ENCODE measurements at regions not wholly inside any gene's neighbourhood (a gene's known extent, or its start where the extent isn't known, plus 50 kb on each side); places are given as distances from the start of the nearest gene placed in this dataset.
"Not testable (repeated sequence)": the region's sequence is repeated elsewhere in the genome, so short reads cannot be mapped to it uniquely, and the experiment has no call there.

DNA sequence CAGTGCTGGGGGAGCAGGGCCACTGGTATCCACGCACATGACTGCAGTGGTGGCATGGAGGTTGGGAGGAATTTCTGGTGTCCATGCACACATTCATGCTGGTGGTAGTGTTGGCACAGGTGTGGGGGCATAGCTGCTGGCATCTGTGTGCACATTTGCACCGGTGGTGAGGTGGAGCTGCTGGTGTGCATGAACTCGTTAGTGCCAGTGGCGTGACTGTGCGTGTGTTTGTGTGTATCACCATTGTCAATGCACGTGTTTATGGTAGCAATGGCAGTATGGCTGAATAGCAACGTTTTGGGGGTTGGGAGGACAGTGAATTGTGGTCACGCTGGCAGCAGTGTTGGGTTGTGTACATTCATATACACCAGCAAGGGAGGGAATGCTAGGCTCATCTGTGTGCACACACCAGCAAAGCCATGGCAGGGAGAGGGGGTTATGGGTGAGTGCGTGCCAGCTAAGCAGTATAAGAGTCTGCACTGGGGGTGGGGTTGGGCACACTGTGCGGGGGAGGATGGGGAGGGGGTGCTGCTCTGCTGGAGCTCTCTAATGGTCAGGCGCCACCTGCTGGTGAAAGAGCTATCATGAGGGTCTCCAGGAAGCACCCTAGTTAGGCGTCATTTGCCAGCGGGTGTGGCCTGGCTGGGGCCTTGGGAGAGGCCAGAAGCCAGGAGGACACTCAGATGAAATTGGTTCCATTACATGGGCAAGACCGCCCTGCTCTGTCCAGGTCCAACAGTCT is 626.1 kb upstream of the ID4 start:
- no peak overlapping the region for H3K4me3 ChIP-seq (ENCODE audit: low read depth, low read length)

DNA sequence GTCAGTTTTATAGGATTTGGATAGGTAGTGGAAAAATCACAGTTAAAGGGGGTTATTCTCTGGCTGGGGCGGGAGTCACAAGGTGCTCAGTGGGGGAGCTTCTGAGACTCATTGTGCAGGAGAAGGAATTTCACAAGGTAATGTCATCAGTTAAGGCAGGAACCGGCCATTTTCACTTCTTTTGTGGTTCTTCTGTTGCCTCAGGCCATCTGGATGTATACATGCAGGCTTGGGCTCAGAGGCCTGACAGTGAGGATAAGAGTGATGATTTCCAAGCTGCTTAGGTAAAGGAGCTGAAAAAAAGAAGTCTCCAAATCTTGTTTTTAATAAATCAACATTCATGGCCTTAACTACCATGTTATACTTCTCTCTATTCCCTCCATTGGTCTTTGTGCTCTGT is 622.9 kb upstream of the ID4 start:
- no peak overlapping the region for H3K4me3 ChIP-seq (ENCODE audit: low read depth, low read length)

DNA sequence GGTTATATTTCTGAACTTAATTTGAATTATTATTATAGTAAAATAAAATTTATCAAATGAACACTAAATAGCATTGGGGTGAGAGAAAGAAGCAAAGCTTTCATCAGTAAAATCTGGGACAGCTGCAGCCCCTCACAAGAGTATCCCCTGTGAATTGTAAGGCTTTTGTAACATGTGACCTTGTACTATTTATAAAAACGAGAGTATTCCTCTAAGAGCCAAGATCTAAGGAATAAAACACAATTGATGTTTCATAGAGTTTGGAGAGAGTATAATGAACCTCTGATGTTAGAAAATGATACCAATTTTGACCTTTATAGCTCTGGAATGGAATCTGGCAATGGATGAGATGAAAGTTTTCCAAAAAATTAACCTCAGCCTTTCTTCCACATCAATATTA is 617.2 kb upstream of the ID4 start:
- no peak overlapping the region for H3K4me3 ChIP-seq (ENCODE audit: low read depth, low read length)

DNA sequence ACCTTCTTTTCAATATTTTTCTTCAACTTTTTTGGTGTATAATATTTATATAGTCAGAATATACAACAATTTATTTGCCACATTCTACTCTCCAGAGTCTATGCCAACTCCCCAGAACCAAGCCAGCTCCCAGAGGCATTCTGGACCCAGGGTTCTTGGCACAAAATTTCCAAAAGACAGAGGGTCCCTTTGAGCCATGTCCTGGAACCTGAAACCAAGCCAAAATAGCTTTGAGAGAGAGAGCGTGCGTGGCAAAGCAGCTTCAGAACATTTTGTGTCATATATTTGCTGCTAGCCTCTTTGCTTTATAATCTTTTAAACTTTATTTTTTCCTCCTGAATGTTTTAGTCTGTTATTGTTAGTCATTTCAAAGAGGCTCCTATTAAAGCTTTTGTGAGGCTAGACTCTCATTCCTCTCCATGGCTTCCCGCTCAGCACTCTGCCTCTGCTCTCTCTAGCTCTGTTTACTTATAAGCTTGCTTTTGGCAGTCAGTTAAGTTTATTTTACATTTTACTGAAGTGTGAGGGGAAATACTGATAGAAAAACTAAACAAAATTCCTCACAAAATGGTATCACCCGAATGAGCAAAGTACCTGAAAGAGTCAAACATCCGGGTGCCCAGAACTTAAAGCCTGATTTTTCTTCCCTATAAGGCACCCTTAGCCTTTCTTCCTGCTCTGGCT is 605.1 kb upstream of the ID4 start:
- no peak overlapping the region for H3K4me3 ChIP-seq (ENCODE audit: low read depth, low read length)

DNA sequence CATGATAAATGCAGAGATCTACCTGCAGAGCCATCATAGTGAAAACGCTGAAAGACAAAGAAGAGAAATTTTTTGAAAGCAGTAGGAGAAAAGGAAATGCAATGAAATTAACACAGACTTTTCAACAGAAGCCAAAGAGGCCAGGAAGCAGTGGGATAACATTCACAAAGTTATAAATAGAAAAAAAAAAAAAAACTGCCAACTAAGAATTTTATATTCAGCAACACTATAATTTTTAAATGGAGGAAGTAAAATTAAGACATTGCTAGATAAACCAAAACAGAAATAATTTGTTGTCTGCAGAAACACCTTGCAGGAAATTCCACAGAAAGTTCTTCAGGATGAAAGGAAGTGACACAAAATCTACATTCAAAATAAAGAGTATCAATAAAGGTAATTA is 591.5 kb upstream of the ID4 start:
- no peak overlapping the region for H3K4me3 ChIP-seq (ENCODE audit: low read depth, low read length)

DNA sequence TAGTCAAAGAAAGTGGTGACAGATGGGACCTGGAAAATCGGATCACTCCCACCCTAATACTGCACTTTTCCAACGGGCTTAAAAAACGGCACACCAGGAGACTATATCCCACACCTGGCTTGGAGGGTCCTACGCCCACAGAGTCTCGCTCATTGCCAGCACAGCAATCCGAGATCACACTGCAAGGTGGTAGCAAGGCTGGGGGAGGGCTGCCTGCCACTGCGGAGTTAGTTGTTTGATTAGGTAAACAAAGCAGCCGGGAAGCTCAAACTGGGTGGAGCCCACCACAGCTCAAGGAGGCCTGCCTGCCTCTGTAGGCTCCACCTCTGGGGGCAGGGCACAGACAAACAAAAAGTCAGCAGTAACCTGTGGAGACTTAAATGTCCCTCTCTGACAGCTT is 590.0 kb upstream of the ID4 start:
- not testable (repeated sequence) for H3K4me3 ChIP-seq (ENCODE audit: low read depth, low read length)

DNA sequence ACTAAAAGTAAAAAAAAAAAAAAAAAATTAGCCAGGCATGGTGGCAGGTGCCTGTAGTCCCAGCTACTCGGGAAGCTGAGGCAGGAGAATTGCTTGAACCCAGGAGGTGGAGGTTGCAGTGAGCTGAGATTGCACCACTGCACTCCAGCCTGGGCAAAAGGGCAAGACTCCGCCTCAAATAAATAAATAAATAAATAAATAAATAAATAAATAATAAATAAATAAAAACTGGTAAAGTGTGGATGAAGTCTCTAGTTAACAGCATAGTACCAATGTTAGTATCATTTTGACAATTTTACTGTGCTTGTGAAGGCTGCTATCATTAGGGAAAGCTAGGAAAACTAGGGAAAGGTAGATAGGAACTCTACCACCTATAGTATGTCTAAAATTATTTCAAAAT is 581.0 kb upstream of the ID4 start:
- H3K4me3 ChIP-seq (ENCODE audit: low read depth, low read length), result not testable (repeated sequence)

DNA sequence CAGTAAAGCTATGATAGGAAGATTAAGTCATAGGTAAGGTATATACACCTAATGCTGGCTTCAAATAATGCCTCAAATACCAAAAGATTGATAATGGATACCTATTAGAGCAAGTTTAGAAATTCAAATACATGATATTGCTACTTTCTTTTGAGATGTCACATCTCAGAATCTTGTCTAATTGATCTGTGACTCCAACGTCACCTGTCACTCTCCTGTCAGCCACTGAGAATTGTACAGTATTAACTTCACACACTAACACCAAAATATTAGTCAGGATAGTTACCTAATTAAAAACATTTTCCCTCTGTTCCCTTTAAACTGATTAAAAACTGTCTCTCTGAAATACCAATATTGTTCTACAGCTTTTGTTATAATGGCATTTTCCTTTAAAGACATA is 575.5 kb upstream of the ID4 start:
- no peak overlapping the region for H3K4me3 ChIP-seq (ENCODE audit: low read depth, low read length)

DNA sequence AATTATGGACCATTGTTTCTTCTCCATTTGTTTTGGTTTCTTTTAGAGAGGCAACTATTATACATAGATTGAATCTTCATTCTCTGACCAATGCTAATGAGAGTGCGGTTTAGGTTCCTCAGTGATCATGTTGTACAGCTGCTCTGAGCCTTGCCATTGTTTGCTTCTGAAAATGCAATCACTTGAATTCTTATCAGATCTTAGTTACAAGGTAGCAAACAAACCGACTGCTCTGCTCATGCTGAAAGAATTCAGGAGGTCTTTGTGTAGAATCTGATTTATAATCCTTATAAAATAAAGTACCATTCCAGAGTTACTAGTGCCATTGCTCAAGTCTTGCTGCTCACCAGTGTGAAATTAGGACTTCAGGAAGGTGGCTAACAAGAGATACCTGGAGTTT is 569.1 kb upstream of the ID4 start:
- H3K4me3 ChIP-seq (ENCODE audit: low read depth, low read length), result no peak overlapping the region

DNA sequence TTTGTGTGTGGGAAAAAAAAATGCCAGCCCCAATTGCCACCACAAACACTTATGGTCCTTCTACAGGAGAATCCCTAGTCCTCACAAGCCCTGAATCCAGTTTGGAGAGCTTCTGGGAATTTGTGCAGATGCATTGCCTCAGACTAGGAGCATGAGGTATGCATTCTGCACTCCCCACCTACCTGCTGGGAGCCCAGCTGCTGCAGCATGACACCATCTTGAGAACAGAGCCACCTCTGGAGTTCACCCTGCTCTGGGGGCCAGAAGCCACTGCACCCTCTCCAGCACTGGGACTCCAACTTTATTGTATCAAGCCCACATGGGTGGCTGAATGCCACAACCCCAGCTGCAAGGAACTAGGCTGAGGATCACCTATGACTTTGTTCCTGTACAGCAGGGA is 568.5 kb upstream of the ID4 start:
- H3K4me3 ChIP-seq (ENCODE audit: low read depth, low read length), result no peak overlapping the region

DNA sequence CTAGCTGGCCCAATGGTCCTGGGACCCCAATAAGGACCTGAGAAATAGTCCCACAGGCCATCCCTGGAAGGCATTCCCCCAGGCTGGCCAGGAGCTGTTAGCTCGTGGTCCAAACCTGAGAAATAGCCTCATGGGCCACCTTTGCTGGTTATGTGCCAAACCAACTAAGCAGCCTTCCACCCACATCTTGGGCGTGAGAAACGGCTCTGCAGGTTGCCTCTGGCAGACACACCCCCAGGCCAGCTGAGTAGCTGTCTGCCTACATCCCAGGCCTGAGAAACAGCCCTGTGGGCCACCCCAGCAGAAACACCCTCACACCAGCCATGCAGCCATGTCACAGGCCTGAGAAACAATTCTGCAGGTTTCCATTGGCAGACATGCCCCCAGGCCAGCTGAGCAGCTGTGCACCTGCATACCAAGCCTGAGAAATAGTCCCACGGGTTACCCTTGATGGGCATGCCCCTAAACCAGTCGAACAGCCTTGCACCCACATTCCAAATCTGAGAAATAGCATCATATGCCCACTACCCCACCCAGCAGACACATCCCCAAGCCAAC is 567.8 kb upstream of the ID4 start:
- H3K4me3 ChIP-seq (ENCODE audit: low read depth, low read length), result no peak overlapping the region

DNA sequence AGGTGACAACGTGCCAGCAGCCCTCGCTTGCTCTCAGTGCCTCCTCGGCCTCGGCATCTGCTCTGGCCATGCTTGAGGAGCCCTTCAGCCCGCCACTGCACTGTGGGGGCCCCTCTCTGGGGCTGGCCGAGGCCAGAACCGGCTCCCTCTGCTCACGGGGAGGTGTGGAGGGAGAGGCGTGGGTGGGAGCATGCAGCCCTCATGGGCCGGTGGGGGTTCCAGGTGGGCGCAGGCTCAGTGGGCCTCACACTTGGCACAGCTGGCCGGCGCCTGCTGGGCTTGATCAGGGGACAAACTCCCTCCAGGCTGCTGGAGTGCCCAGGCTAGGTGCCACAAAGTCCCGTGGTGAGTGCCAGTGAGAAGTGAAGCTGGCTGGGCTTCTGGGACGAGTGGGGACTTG is 566.6 kb upstream of the ID4 start:
- H3K4me3 ChIP-seq (ENCODE audit: low read depth, low read length), result no peak overlapping the region

DNA sequence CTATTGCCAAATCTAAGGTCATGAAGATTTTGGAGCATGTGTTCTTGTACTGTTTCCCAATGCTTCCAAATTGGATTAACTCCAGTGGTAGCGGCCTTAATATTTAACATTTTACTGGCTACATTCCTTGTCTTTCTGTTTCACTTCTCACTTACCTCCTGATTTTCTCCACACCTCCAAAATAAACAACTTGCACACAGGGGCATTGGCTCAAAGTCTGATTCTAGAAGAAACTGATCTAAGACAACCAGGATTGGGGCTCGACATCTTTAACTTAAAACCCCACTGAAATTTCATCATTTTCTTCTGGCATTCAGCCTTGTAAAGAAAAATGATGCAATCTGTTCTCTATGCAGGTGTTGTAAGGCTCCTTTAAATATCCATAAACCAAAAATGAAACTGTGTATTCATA is 557.9 kb upstream of the ID4 start:
- H3K4me3 ChIP-seq (ENCODE audit: low read depth, low read length), result no peak overlapping the region

DNA sequence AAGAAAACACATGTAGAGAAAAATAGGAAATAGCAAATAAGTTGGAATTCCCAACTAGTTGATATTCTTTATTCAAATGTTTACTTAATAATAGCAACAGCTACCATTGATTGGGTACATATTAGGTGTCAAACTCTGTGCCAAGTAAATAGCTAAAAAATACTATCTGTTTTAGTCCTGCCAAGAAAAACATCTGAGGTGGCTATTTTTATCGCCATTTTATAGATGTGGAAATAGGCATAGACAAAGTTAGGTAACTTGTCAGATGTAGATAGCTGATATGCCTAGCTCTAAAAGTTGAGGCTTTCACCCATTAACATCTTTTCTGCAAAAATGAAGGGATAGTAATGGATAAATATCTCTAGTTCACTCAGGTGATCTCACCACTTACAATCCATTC is 549.2 kb upstream of the ID4 start:
- H3K4me3 ChIP-seq (ENCODE audit: low read depth, low read length), result no peak overlapping the region

DNA sequence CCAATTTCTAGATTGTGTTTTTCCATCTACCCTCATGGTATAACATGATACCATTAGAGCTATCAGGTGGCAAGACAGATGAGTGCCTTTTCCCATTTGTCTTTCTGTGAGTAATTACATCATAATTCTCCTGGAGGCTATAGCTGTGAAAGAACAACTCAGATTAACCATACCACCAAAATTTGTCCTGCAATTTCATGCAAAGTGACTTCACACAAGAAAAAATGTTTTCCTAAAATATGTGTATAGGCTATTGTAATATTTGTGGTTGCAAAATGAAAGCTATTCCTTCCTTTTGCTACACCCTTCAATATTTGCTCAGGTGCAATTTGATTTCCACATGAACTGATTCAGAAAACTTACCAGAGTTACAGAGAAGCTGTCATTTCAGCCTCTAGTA is 547.7 kb upstream of the ID4 start:
- H3K4me3 ChIP-seq (ENCODE audit: low read depth, low read length), result no peak overlapping the region

DNA sequence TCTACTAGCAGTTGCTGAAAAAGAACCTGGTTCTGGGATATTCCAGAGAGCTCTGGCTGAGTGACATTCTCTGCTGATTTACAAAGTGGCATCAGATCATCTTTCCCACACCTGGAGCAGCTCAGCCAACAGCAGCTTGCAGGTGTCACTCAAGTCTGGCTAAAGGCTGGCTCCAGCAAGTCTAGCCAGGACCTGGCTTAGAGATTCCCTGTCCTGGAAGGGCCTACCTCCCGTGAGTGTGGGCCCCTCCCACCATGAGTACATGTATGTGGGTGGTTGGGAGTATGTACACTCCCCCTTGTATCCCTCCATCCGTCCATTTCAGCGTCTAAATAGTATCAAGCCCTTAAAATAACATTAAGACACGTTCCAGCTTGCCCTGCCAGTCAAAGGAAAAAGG is 539.3 kb upstream of the ID4 start:
- H3K4me3 ChIP-seq (ENCODE audit: low read depth, low read length), result no peak overlapping the region

DNA sequence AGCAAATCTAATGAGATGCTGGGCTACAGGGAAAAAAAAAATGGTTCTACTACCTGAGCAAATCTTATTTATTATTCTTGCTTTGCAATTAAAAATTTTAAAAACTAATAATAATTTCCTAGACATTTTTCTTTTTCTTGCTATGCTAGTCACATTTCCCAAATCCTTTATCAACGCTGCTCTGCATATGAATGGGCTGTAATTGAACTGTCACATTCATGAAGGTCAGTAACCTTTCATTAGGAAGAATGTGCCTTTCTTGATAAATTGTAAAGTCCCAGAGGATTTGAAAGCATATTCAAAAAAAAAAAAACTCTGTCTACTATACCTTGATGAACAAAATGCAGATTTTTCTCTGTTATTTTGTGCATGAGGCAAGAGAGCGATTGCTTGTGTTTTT is 538.7 kb upstream of the ID4 start:
- H3K4me3 ChIP-seq (ENCODE audit: low read depth, low read length), result no peak overlapping the region

DNA sequence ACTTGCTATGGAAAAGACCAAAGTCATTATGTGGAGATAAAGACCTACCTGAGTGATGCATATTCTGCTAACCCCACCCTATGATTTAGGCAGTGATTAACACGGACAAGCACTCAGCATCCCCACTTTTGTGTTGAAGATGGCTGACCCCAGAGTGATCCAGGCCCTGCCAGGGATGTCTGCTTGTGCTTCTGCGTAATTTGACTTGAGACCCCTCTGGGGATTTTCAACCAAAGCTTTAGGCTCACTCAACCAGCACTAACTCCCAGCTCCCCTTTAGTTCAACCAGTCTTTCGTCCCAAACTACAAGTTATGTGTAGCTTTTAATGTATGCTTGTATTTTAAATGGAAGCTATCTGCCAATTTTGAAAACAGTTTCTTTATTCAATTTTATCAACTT is 538.0 kb upstream of the ID4 start:
- H3K4me3 ChIP-seq (ENCODE audit: low read depth, low read length), result no peak overlapping the region

DNA sequence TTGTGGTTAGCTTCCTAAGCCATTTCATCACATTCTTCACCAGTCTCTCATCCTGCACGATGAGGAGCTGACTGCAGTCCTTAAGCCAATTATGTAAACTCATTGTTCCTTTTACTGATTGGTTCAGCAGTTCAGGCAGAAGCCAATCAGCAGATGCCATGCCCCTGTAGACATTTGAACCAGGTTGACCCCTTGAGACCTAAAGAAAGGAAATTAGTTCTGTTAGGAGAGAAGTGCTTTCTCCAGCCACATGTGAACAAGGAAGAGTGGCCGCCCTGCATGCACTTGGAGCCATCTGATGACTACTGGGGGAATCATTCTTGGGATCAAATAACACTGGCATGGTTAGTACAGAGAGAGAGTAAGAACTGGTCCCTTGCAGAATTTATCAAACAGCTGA is 535.2 kb upstream of the ID4 start:
- H3K4me3 ChIP-seq (ENCODE audit: low read depth, low read length), result no peak overlapping the region

DNA sequence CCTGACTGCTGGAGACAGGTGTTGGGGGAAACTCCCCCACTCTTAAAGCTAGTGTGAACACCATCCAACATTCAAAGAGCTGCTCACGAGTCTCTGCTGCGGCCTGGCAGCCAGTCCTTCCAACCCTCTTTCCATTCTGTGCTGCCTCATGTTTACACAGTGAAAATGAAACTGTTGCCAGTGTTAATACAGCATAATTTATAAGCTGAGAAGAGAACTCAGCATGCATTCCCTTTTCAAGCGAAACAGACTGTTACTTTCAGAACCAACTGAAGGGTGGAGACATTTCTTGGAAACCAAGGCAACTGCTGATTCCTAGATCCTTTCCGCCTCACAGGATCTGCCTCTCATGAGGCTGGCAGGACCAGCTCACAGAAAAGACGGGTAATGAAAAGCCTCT is 533.8 kb upstream of the ID4 start:
- no peak overlapping the region for H3K4me3 ChIP-seq (ENCODE audit: low read depth, low read length)

DNA sequence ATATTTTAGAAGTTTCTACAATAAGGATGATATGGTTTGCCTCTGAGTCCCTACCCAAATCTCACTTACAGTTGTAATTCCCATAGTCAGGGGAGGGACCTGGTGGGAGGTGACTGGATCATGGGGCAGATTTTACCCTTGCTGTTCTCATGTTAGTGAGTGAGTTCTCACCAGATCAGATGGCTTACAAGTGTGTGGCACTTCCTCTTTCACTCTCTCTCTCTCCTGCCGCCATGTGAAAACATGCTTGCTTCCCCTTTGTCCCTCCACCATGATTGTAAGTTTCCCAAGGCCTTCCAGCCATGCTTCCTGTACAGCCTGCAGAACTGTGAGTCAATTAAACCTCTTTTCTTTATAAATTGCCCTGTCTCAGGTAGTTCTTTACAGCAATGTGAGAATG is 527.5 kb upstream of the ID4 start:
- H3K4me3 ChIP-seq (ENCODE audit: low read depth, low read length), result no peak overlapping the region

DNA sequence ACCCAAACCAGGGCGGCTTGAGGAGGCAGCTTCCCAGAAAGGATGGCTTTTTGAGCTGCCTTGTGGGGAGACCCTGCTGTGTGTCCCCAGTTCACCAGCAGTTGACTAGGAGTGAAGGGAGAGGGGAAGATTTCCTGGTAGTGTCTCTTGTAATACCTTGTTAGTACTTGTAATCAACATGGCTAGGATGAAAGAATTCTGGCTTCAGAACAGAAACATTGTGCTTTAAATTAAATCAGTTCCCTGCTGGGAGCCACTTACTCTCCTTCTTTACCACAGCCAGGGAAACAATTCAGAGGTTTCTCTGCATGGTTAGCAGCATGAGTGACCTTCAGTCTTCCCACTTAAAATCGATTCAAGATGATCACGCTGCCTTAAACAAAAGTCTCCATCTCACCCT is 525.4 kb upstream of the ID4 start:
- no peak overlapping the region for H3K4me3 ChIP-seq (ENCODE audit: low read depth, low read length)
